ENCODE measurements at regions not wholly inside any gene's neighbourhood (a gene's known extent, or its start where the extent isn't known, plus 50 kb on each side); places are given as distances from the start of the nearest gene placed in this dataset.

GRCh38 chr4:56210397-56210796, 176.9 kb downstream of the AASDH start:
- no peaks in the 10 kb centered on the region for H3K4me1 ChIP-seq
- H3K4me3 ChIP-seq, result no peak overlapping the region
- no peak for TF ChIP-seq CTCF (IDR thresholded peaks at IDR 0.05)
- H3K9me3 ChIP-seq, result peaks cover 0 to 16% (median 10%) of the 10 kb centered on the region in 11 donors
- no peak overlapping the region for H3K27ac ChIP-seq
- no peaks in the 10 kb centered on the region for H3K36me3 ChIP-seq
- no peaks in the 10 kb centered on the region for H3K27me3 ChIP-seq
- WGBS, 2 donors, result 33 to 36% methylated on average over 1 of the region's 1 CpG
- no peak for ATAC-seq
- DNase-seq, result no peak
- intact Hi-C loops (cut with DNase I), result no loop called here

GRCh38 chr4:56209767-56210166, 177.5 kb downstream of the AASDH start:
- WGBS, 2 donors, result 67 to 68% methylated on average over 3 of the region's 3 CpGs
- no peak for DNase-seq
- intact Hi-C loops (cut with DNase I), result no loop called here
- no peak overlapping the region for H3K27ac ChIP-seq
- no peak overlapping the region for H3K4me3 ChIP-seq
- no peaks in the 10 kb centered on the region for H3K36me3 ChIP-seq
- H3K9me3 ChIP-seq, result peaks cover 0 to 16% (median 10%) of the 10 kb centered on the region in 11 donors
- ATAC-seq, result no peak
- H3K4me1 ChIP-seq, result no peaks in the 10 kb centered on the region
- no peaks in the 10 kb centered on the region for H3K27me3 ChIP-seq
- TF ChIP-seq CTCF (IDR thresholded peaks at IDR 0.05), result no peak

- WGBS, 2 donors, result 29 to 53% methylated on average over 1 of the region's 1 CpG
- Histone ChIP-seq H3K36me3 (no peaks in the 10 kb centered on the region), H3K4me1 (no peaks in the 10 kb centered on the region), H3K4me3 (no peak overlapping the region), H3K27me3 (no peaks in the 10 kb centered on the region), H3K9me3 (peaks cover 0 to 16% (median 10%) of the 10 kb centered on the region in 11 donors), H3K27ac (no peak overlapping the region)
- ATAC-seq, result no peak
- intact Hi-C loops (cut with DNase I), result no loop called here
- TF ChIP-seq CTCF (IDR thresholded peaks at IDR 0.05), result no peak
- DNase-seq, result no peak
These were observed 179.2 kb downstream of the AASDH start for GRCh38 chr4:56208103-56208502.

- Histone ChIP-seq H3K27ac (no peak overlapping the region), H3K9me3 (peaks cover 0 to 7% (median 4%) of the 10 kb centered on the region in 11 donors), H3K4me1 (no peaks in the 10 kb centered on the region), H3K27me3 (peaks cover 0 to 6% (median 0%) of the 10 kb centered on the region in 7 donors), H3K4me3 (no peak overlapping the region), H3K36me3 (no peaks in the 10 kb centered on the region)
- intact Hi-C loops (cut with DNase I), result no loop called here
- ATAC-seq (no peak), DNase-seq (no peak)
- no peak for TF ChIP-seq CTCF (IDR thresholded peaks at IDR 0.05)
- WGBS, 2 donors, result 67 to 76% methylated on average over 4 of the region's 4 CpGs
These were observed 181.0 kb downstream of the AASDH start for GRCh38 chr4:56206258-56206657.

All from heart right ventricle (tissue), 16 donors.